T-helper 2 cell treated with Interferon-gamma antibody and Interleukin-4, amounts not matched to agents 5 μg/mL and 100 μg/mL, for 36 hours (primary cell): ENCODE measurements at regions not wholly inside any gene's neighbourhood (a gene's known extent, or its start where the extent isn't known, plus 50 kb on each side); places are given as distances from the start of the nearest gene placed in this dataset.

ENCODE experiments used
- DNase-seq: peaks from one replicate; pipeline ENCODE4 v3.0.0; 2021; ENCODE audit warnings: low spot score
- H3K27ac Mint-ChIP-seq: one replicate; pipeline ENCODE4 v1.8.0; 2021; ENCODE audit warnings: mild to moderate bottlenecking, mixed read lengths
- H3K27me3 Mint-ChIP-seq: one replicate; pipeline ENCODE4 v1.8.0; 2021; ENCODE audit warnings: low read depth, mixed read lengths
- H3K36me3 Mint-ChIP-seq: one replicate; pipeline ENCODE4 v1.8.0; 2021; ENCODE audit warnings: low read depth, mixed read lengths
- H3K4me1 Mint-ChIP-seq: one replicate; pipeline ENCODE4 v1.8.0; 2021; ENCODE audit warnings: low read depth, mixed read lengths
- H3K4me3 Mint-ChIP-seq: one replicate; pipeline ENCODE4 v1.8.0; 2022; ENCODE audit warnings: mild to moderate bottlenecking, moderate library complexity, mixed read lengths
- H3K9me3 Mint-ChIP-seq: one replicate; pipeline ENCODE4 v1.8.0; 2021; ENCODE audit warnings: mixed read lengths

DNA sequence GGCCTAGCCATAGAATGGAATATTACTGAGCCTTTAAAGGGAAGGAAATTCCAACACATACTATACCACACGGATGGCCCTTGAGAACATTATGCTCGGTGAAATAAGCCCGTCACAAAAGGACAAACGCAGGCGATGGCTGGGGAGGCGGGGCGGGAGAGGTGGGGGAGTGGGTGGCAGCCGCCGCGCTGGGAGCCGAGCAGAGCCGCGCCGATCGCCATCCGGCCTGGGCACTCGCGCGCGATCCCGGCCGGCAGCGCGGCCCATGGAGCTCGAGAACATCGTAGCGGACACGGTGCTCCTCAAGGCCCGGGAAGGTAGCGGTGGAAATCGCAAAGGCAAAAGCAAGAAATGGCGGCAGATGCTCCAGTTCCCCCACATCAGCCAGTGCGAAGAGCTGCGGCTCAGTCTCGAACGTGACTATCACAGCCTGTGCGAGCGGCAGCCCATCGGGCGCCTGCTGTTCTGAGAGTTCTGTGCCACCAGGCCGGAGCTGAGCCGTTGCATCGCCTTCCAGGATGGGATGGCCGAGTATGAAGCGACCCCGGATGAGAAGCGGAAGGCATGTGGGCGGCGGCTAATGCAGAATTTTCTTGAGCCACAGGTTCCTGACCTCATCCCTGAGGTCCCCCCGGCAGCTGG, 140.1 kb downstream of the ZDHHC20 start:
- Mint-ChIP-seq H3K36me3 (peaks cover 12% of the 10 kb centered on the region), H3K4me1 (peaks cover 7% of the 10 kb centered on the region), H3K9me3 (no peaks in the 10 kb centered on the region), H3K4me3 (no peak overlapping the region), H3K27ac (no peak overlapping the region), H3K27me3 (no peaks in the 10 kb centered on the region)
- DNase-seq, result no peak

DNA sequence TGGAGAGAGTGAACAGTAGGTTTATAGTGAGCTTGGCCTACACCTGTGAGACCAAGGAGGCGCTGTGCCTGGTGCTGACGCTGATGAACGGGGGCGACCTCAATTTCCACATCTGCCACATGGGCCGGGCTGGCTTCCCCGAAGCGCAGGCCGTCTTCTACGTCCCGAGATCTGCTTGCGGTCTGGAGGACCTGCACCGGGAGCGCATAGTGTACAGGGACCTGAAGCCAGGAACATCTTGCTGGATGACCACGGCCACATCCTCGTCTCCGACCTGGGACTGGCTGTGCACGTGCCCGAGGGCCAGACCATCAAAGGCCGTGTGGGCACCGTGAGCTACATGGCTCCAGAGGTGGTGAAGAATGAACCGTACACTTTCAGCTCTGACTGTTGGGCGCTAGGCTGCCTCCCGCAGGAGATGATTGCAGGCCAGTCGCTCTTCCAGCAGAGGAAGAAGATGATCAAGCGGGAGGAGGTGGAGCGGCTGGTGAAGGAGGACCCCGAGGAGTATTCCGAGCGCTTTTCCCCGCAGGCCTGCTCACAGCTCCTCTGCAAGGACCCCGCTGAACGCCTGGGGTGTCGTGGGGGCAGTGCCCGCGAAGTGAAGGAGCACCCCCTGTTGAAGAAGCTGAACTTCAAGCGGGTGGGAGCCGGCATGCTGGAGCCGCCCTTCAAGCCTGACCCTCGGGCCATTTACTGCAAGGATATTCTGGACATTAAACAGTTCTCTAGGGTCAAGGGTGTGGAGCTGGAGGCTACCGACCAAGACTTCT, 139.0 kb downstream of the ZDHHC20 start:
- DNase-seq, result no peak
- peaks cover 9% of the 10 kb centered on the region for H3K4me1 Mint-ChIP-seq

DNA sequence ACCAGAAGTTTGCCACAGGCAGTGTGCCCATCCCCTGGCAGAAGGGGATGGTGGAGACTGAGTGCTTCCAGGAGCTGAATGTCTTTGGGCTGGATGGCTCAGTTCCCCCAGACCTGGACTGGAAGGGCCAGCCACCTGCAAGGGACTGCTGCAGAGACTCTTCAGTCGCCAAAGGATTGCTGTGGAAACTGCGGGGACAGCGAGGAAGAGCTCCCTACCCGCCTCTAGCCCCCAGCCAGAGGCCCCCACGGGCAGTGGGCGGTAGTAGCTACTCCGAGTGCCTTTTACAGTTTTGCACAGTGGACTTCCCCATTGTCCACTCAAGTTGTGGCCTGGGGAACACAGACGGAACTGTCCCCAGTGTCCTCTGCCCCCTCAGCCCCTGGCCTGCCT, 138.5 kb downstream of the ZDHHC20 start:
- Mint-ChIP-seq H3K4me1 (peaks cover 11% of the 10 kb centered on the region), H3K36me3 (peaks cover 15% of the 10 kb centered on the region), H3K27ac (no peak overlapping the region), H3K4me3 (no peak overlapping the region), H3K9me3 (no peaks in the 10 kb centered on the region), H3K27me3 (no peaks in the 10 kb centered on the region)
- no peak for DNase-seq

More for the DNA sequence above, 139.0 kb downstream of the ZDHHC20 start:
- Mint-ChIP-seq H3K4me3 (no peak overlapping the region), H3K9me3 (no peaks in the 10 kb centered on the region), H3K27ac (no peak overlapping the region), H3K27me3 (no peaks in the 10 kb centered on the region), H3K36me3 (peaks cover 12% of the 10 kb centered on the region)

DNA sequence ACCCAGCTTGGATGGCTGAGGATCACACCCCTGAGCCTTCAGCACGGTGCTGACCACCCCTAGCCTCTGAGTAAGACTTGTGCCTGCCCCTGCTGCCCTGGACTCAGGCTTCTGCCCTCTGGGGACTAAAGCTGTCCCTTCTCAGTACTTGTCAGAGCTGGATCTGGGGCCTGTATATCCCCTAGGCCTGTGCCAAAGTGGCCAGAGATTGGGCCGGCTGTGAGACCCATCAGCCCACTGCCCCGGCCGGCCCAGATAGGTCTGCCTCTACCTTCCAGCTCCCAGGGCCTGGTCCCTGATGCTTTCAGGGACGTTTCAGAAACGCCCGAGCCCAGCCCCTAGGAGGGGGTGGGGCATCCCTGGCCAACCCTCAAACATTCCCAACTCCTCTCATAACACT, 137.8 kb downstream of the ZDHHC20 start:
- Mint-ChIP-seq H3K27me3 (no peaks in the 10 kb centered on the region), H3K27ac (no peak overlapping the region), H3K36me3 (peaks cover 17% of the 10 kb centered on the region), H3K4me1 (peaks cover 12% of the 10 kb centered on the region), H3K9me3 (no peaks in the 10 kb centered on the region), H3K4me3 (no peak overlapping the region)
- DNase-seq, result no peak

DNA sequence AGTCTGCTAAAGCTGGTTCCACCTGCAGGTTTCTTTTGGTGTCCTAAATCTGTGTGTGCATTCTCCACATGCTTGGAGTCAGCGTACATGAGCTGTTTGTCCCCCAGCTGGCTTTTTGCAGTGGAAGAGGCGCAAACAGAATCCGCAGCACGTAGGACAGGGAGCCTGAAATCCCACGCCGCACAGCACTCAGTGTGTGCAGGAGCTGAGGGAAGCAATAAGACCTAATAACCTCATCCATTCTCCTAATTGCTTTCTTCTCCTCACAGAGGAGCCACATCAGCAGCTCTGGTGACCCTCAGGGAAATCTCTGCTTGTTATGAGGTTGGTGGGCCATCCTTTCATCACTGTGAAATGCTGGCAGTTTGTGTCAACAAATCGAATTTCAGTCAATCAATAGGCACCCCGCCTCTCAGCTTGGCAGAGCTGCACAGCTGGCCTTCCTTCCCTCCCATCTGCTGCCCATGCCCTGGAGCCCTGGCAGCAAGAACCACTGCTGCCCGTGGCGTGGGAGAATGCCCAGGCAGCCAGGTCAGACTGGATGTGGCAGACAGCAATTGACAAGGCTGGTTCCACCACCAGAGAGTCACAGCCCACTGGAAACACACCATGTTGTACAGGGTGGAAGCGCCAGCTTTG, 136.7 kb downstream of the ZDHHC20 start:
- no peak overlapping the region for H3K27ac Mint-ChIP-seq
- no peak overlapping the region for H3K4me3 Mint-ChIP-seq
- peaks cover 8% of the 10 kb centered on the region for H3K4me1 Mint-ChIP-seq
- DNase-seq, result no peak
- peaks cover 14% of the 10 kb centered on the region for H3K36me3 Mint-ChIP-seq
- no peaks in the 10 kb centered on the region for H3K27me3 Mint-ChIP-seq
- H3K9me3 Mint-ChIP-seq, result no peaks in the 10 kb centered on the region
